ENCODE measurements at regions not wholly inside any gene's neighbourhood (a gene's known extent, or its start where the extent isn't known, plus 50 kb on each side); places are given as distances from the start of the nearest gene placed in this dataset.

GRCh38 chr5:59956130-59956783 lies 62.7 kb upstream of the PDE4D start:
- Histone ChIP-seq H3K79me2 (ENCODE audit: low read depth) (no peaks in the 10 kb centered on the region), H2AFZ (no peak overlapping the region), H3K4me1 (replicated peaks; ENCODE audit: insufficient read depth) (no peaks in the 10 kb centered on the region), H3K9me3 (ENCODE audit: insufficient read depth, low read depth) (no peaks in the 10 kb centered on the region), H3F3A (ENCODE audit: insufficient read depth, low read depth) (no peaks in the 10 kb centered on the region), H3K4me3 (no peak overlapping the region), H3K4me2 (no peak overlapping the region), H3K27ac (no peak overlapping the region), H3K27me3 (ENCODE audit: insufficient read depth, low read depth) (no peaks in the 10 kb centered on the region), H3K9me2 (ENCODE audit: insufficient read depth) (no peaks in the 10 kb centered on the region), H4K20me1 (ENCODE audit: insufficient read depth) (no peaks in the 10 kb centered on the region), H3K36me3 (ENCODE audit: low read depth) (no peaks in the 10 kb centered on the region)
- TF ChIP-seq, protein P1, sequence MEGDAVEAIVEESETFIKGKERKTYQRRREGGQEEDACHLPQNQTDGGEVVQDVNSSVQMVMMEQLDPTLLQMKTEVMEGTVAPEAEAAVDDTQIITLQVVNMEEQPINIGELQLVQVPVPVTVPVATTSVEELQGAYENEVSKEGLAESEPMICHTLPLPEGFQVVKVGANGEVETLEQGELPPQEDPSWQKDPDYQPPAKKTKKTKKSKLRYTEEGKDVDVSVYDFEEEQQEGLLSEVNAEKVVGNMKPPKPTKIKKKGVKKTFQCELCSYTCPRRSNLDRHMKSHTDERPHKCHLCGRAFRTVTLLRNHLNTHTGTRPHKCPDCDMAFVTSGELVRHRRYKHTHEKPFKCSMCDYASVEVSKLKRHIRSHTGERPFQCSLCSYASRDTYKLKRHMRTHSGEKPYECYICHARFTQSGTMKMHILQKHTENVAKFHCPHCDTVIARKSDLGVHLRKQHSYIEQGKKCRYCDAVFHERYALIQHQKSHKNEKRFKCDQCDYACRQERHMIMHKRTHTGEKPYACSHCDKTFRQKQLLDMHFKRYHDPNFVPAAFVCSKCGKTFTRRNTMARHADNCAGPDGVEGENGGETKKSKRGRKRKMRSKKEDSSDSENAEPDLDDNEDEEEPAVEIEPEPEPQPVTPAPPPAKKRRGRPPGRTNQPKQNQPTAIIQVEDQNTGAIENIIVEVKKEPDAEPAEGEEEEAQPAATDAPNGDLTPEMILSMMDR (conservative IDR thresholded peaks at IDR 0.05) = no peak
- no peak for TF ChIP-seq EZH2 (IDR thresholded peaks at IDR 0.05; ENCODE audit: low read depth)
- CTCF ChIA-PET = no interaction called here
- no peak for DNase-seq
- intact Hi-C loops (cut with micrococcal nuclease; ENCODE audit: unreplicated experiment) = no loop called here
- BruUV-seq (replicated peaks) = no TSS peak
- POLR2A ChIA-PET (ENCODE audit: unreplicated experiment) = no interaction called here

DNA sequence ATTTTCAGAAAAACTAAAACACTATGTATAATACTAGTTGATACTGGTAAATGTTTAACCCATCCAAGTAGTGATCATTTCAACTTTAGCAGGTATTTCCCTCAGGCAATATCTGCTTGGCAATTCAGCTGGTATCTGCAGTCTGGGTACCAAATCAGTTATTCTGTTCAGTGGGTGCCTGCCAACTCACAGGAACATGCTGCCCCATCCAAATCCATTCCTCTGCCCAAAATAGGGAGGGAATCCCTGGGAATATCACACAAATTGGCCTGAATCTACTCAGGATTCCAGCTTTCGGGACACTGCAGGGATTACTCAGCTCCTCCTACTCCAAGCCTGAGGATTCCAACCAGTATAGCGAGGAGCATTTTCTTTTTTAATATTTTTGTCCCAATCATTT lies 61.7 kb upstream of the PDE4D start:
- intact Hi-C loops (cut with micrococcal nuclease; ENCODE audit: unreplicated experiment) = no loop called here
- Histone ChIP-seq H3K9me2 (ENCODE audit: insufficient read depth) (no peaks in the 10 kb centered on the region), H3K36me3 (ENCODE audit: low read depth) (no peaks in the 10 kb centered on the region), H3F3A (ENCODE audit: insufficient read depth, low read depth) (no peaks in the 10 kb centered on the region), H4K20me1 (ENCODE audit: insufficient read depth) (no peaks in the 10 kb centered on the region), H3K27ac (no peak overlapping the region), H3K4me2 (no peak overlapping the region), H3K27me3 (ENCODE audit: insufficient read depth, low read depth) (no peaks in the 10 kb centered on the region), H3K79me2 (ENCODE audit: low read depth) (no peaks in the 10 kb centered on the region), H3K4me3 (no peak overlapping the region), H3K9me3 (ENCODE audit: insufficient read depth, low read depth) (no peaks in the 10 kb centered on the region), H3K4me1 (replicated peaks; ENCODE audit: insufficient read depth) (no peaks in the 10 kb centered on the region), H2AFZ (no peak overlapping the region)
- no TSS peak for BruUV-seq (replicated peaks)
- DNase-seq = no peak
- TF ChIP-seq, protein P1 (conservative IDR thresholded peaks at IDR 0.05) = no peak
- no peak for TF ChIP-seq EZH2 (IDR thresholded peaks at IDR 0.05; ENCODE audit: low read depth)
- CTCF ChIA-PET = no interaction called here
- POLR2A ChIA-PET (ENCODE audit: unreplicated experiment) = no interaction called here

DNA sequence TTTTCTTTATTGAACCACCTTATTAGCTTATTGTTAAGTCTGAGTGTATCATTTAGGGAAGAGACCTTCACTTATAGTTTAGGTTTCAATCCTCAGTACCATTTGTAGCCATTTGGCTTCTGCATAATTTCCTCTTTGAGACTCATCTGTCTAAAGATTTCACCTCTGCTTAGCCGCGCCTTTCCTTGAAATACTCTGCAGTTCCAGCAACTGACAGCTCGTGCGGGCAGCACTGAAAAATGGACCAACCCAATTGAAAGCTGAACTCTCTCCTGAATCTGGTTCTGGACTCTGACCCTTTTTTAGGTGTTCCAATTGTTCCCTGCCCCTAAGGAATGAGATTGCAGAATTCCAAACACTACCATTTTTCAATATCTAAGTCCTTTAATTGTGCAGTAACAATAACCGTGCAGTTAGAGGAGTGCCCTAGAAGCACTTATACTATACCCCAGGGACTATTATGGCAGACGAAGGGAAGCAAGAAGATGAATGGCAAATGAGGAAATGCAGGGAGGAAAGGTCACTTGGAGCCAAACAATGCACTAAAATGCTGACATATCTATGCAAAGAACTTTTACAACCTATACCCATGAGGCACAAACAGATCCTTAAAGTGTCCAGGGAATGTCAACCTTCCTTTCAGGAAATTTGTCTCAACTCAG lies 50.1 kb upstream of the PDE4D start:
- ChIA-PET CTCF (no interaction called here), POLR2A (ENCODE audit: unreplicated experiment) (no interaction called here)
- no peak for DNase-seq
- Histone ChIP-seq H2AFZ (no peak overlapping the region), H3K9me3 (ENCODE audit: insufficient read depth, low read depth) (no peaks in the 10 kb centered on the region), H3K9me2 (ENCODE audit: insufficient read depth) (no peaks in the 10 kb centered on the region), H3K36me3 (ENCODE audit: low read depth) (no peaks in the 10 kb centered on the region), H3K4me2 (no peak overlapping the region), H3K4me3 (no peak overlapping the region), H3K27me3 (ENCODE audit: insufficient read depth, low read depth) (no peaks in the 10 kb centered on the region), H4K20me1 (ENCODE audit: insufficient read depth) (no peaks in the 10 kb centered on the region), H3K27ac (no peak overlapping the region), H3K79me2 (ENCODE audit: low read depth) (no peaks in the 10 kb centered on the region), H3F3A (ENCODE audit: insufficient read depth, low read depth) (no peaks in the 10 kb centered on the region), H3K4me1 (replicated peaks; ENCODE audit: insufficient read depth) (no peaks in the 10 kb centered on the region)
- intact Hi-C loops (cut with micrococcal nuclease; ENCODE audit: unreplicated experiment) = no loop called here
- BruUV-seq (replicated peaks) = no TSS peak
- TF ChIP-seq EZH2 (IDR thresholded peaks at IDR 0.05; ENCODE audit: low read depth) = no peak
- TF ChIP-seq, protein P1 (conservative IDR thresholded peaks at IDR 0.05) = no peak
